ENCODE measurements at regions not wholly inside any gene's neighbourhood (a gene's known extent, or its start where the extent isn't known, plus 50 kb on each side); places are given as distances from the start of the nearest gene placed in this dataset.
"Not testable (repeated sequence)": the region's sequence is repeated elsewhere in the genome, so short reads cannot be mapped to it uniquely, and the experiment has no call there.

- TF ChIP-seq, protein P1, sequence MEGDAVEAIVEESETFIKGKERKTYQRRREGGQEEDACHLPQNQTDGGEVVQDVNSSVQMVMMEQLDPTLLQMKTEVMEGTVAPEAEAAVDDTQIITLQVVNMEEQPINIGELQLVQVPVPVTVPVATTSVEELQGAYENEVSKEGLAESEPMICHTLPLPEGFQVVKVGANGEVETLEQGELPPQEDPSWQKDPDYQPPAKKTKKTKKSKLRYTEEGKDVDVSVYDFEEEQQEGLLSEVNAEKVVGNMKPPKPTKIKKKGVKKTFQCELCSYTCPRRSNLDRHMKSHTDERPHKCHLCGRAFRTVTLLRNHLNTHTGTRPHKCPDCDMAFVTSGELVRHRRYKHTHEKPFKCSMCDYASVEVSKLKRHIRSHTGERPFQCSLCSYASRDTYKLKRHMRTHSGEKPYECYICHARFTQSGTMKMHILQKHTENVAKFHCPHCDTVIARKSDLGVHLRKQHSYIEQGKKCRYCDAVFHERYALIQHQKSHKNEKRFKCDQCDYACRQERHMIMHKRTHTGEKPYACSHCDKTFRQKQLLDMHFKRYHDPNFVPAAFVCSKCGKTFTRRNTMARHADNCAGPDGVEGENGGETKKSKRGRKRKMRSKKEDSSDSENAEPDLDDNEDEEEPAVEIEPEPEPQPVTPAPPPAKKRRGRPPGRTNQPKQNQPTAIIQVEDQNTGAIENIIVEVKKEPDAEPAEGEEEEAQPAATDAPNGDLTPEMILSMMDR (IDR thresholded peaks at IDR 0.05; ENCODE audit: control insufficient read depth, extremely low read depth, insufficient read depth) = no peak
- no peak for DNase-seq (ENCODE audit: low read depth)
- H3K4me3 ChIP-seq (ENCODE audit: low read depth, low read length) = no peak overlapping the region
Measured at GRCh38 chr16:47834485-47835024, 321.2 kb downstream of the ABCC12 start.

DNA sequence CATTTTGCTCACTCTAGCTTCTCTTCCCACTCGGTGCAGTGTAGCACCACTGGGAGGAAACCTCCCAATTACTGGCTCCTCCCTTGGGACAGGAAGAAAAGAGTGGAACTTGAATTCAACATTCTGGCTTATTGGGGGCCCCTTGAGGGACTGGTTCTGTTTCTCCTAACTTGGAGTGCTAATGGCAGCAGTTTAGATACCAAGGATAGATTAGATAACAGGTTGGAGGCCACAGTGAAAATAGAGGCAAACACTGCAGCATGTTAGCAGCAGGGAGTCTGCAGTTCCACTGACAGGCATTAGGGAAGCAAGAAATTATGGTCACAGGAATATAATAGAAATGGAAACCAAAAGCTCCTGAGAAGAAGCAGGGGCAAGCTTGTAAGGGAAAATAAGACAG lies 322.0 kb downstream of the ABCC12 start:
- no peak overlapping the region for H3K4me3 ChIP-seq (ENCODE audit: low read depth, low read length)
- no peak for DNase-seq (ENCODE audit: low read depth)
- TF ChIP-seq, protein P1 (IDR thresholded peaks at IDR 0.05; ENCODE audit: control insufficient read depth, extremely low read depth, insufficient read depth) = no peak

DNA sequence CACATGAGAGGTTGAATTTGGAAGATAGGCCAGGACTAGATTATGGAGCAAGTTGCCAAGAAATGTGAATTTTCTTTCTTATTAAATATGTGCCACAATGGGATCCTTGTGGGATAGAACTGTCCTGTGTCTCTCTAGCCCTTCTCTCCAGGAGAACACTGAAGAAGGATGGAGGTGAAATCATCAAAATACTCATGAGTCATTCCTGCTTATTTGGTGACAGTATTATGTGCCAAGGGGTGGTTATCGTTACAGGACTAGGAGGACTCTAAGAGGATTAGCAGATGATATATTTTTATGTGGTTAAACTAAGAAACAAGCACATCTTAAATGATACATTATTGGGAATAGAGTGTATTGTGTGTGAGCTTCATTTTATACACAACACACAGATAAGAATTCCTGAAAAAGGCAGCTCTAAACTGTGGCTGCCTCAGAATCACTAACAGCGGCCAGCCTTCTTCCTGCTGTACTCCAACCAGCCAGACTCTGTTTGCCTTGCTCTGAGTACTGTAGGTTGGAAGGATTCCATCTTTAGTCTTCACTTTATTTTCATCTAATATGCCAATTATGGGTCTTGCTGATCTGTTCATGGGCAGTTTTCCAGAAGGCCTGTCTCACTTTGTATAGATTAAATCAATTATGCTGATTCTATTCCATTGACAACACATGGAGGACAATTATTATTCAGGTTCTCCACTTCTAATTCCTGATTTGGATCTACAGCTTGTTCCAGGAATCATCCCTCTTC lies 325.8 kb downstream of the ABCC12 start:
- DNase-seq (ENCODE audit: low read depth) = no peak
- TF ChIP-seq, protein P1 (IDR thresholded peaks at IDR 0.05; ENCODE audit: control insufficient read depth, extremely low read depth, insufficient read depth) = no peak
- H3K4me3 ChIP-seq (ENCODE audit: low read depth, low read length) = no peak overlapping the region

GRCh38 chr16:47826070-47826469 lies 329.7 kb downstream of the ABCC12 start:
- H3K4me3 ChIP-seq (ENCODE audit: low read depth, low read length) = no peak overlapping the region
- TF ChIP-seq, protein P1 (IDR thresholded peaks at IDR 0.05; ENCODE audit: control insufficient read depth, extremely low read depth, insufficient read depth) = no peak
- no peak for DNase-seq (ENCODE audit: low read depth)

DNA sequence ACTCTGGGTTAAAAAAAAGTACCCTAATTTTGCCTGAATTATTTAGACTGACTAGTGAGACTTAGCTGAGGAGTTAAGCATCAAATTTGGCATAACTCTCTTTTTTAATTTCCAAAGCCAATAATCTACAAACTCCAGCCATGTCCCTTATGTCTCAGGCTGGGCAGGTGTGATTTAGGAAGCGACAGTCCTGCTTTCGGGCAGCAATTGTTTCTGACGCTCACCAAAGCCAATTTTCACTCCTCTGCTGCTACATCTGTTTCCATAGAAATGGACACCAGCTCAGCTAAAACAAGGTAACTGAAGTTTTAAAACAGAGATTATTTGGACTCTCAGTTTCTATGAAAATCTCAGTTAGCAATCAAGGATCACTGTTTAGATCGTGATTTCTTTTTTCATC lies 338.7 kb downstream of the ABCC12 start:
- H3K4me3 ChIP-seq (ENCODE audit: low read depth, low read length) = no peak overlapping the region
- DNase-seq (ENCODE audit: low read depth) = no peak
- TF ChIP-seq, protein P1 (IDR thresholded peaks at IDR 0.05; ENCODE audit: control insufficient read depth, extremely low read depth, insufficient read depth) = no peak

DNA sequence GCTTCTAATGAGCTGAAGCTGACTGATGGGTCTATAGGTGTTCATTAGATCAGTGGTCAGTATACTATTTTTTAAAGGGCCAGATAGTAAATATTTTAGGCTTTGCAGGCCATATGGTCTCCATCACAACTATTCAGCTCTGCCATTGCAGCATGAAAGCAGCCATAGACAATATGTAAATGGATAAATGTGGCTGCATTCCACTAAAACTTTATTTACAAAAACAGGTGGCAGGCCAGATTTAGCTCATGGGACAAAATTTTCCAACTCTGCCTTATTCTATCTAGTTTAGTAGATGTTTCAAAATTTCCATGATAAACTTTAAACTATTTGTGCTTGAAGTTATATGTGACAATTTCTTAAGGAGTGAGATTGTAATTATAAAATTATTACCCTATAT lies 339.3 kb downstream of the ABCC12 start:
- DNase-seq (ENCODE audit: low read depth) = no peak
- H3K4me3 ChIP-seq (ENCODE audit: low read depth, low read length) = no peak overlapping the region
- TF ChIP-seq, protein P1 (IDR thresholded peaks at IDR 0.05; ENCODE audit: control insufficient read depth, extremely low read depth, insufficient read depth) = no peak

GRCh38 chr16:47815655-47816054 lies 340.1 kb downstream of the ABCC12 start:
- TF ChIP-seq, protein P1 (IDR thresholded peaks at IDR 0.05; ENCODE audit: control insufficient read depth, extremely low read depth, insufficient read depth) = no peak
- H3K4me3 ChIP-seq (ENCODE audit: low read depth, low read length) = no peak overlapping the region
- DNase-seq (ENCODE audit: low read depth) = no peak

DNA sequence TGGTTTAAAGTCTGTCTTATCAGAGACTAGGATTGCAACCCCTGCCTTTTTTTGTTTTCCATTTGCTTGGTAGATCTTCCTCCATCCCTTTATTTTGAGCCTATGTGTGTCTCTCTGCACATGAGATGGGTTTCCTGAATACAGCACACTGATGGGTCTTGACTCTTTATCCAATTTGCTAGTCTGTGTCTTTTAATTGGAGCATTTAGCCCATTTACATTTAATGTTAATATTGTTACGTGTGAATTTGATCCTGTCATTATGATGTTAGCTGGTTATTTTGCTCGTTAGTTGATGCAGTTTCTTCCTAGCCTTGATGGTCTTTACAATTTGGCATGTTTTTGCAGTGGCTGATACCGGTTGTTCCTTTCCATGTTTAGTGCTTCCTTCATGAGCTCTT lies 344.0 kb downstream of the ABCC12 start:
- not testable (repeated sequence) for DNase-seq (ENCODE audit: low read depth); H3K4me3 ChIP-seq (ENCODE audit: low read depth, low read length)

All from LNCaP clone FGC (cell line).